ENCODE measurements at regions not wholly inside any gene's neighbourhood (a gene's known extent, or its start where the extent isn't known, plus 50 kb on each side); places are given as distances from the start of the nearest gene placed in this dataset.
A peak's percentile ranks its signal among the peaks of the same experiment; 100 is the strongest.
"Not testable (repeated sequence)": the region's sequence is repeated elsewhere in the genome, so short reads cannot be mapped to it uniquely, and the experiment has no call there.

DNA sequence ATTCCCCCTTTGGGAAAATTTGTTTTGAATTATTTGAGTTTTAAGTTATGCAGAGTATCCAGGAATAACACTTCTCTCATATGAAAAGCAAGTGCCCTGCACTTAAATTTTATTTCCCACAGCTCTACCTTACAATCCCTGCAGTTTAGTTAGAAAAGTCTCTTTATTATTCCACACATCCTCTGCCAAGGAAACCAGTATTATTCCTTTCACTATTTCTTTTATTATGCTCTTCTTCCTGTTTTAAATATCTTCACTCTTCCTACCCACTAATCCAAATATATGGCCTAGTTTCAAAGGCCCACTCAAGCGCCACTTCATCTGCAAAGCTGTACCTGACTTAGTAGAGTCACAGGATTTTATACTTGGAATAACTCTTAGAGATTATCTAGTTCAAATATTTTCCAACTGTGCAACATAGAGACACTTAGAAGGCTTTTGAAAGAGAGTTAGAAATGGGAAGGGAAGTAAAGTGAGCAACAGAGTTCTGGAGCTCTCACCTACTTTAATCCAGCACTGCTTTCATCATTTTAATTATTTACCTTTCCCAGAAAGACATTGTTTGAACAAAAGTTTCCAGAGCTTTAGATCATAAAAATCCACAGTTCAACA is 97.2 kb upstream of the LYPLAL1 start:
- no peaks in the 10 kb centered on the region for H3K36me3 Mint-ChIP-seq
- Histone ChIP-seq H2AFZ (ENCODE audit: insufficient read depth, low read depth, low read length, poor library complexity, severe bottlenecking) (no peak overlapping the region), H3K36me3 (replicated peaks in 1 of 2; ENCODE audit: control insufficient read depth in 1 of 2, insufficient read depth in 2 of 2, low read length in 2 of 2) (no peaks in the 10 kb centered on the region), H3K79me2 (ENCODE audit: insufficient read depth, low read length) (no peaks in the 10 kb centered on the region), H3K9ac (ENCODE audit: insufficient read depth, low read length, poor library complexity, severe bottlenecking) (no peak overlapping the region), H3K27me3 (ENCODE audit: control insufficient read depth in 2 of 2, insufficient read depth in 2 of 2, low read length in 2 of 2) (no peaks in the 10 kb centered on the region), H3K4me3 (replicated peaks in 1 of 3; ENCODE audit: low read depth in 2 of 3, low read length in 3 of 3) (no peak overlapping the region), H3K4me1 (ENCODE audit: control insufficient read depth in 1 of 2, insufficient read depth in 2 of 2, low read length in 2 of 2) (no peaks in the 10 kb centered on the region), H3K9me3 (replicated peaks in 1 of 2; ENCODE audit: control insufficient read depth in 1 of 2, insufficient read depth in 1 of 2, low read length in 2 of 2) (peaks cover 0 to 7% of the 10 kb centered on the region in 2 donors), H4K20me1 (ENCODE audit: insufficient read depth, low read length) (no peaks in the 10 kb centered on the region), H3K4me2 (replicated peaks; ENCODE audit: extremely low read depth, low read length, poor library complexity, severe bottlenecking) (no peak overlapping the region), H3K27ac (ENCODE audit: low read depth in 1 of 2, low read length in 2 of 2) (no peak overlapping the region)
- TF ChIP-seq, protein P1, sequence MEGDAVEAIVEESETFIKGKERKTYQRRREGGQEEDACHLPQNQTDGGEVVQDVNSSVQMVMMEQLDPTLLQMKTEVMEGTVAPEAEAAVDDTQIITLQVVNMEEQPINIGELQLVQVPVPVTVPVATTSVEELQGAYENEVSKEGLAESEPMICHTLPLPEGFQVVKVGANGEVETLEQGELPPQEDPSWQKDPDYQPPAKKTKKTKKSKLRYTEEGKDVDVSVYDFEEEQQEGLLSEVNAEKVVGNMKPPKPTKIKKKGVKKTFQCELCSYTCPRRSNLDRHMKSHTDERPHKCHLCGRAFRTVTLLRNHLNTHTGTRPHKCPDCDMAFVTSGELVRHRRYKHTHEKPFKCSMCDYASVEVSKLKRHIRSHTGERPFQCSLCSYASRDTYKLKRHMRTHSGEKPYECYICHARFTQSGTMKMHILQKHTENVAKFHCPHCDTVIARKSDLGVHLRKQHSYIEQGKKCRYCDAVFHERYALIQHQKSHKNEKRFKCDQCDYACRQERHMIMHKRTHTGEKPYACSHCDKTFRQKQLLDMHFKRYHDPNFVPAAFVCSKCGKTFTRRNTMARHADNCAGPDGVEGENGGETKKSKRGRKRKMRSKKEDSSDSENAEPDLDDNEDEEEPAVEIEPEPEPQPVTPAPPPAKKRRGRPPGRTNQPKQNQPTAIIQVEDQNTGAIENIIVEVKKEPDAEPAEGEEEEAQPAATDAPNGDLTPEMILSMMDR (IDR thresholded peaks at IDR 0.05), result no peak
- H3K27me3 Mint-ChIP-seq (ENCODE audit: low read depth in 3 of 3), result peaks cover 3 to 4% (median 3%) of the 10 kb centered on the region in 3 donors
- no peak for DNase-seq
- no peak overlapping the region for H3K4me3 Mint-ChIP-seq
- WGBS (ENCODE audit: insufficient coverage), result no CpG with 5 or more reads among the region's 1 CpG
- no peaks in the 10 kb centered on the region for H3K4me1 Mint-ChIP-seq
- peaks cover 0 to 10% (median 6%) of the 10 kb centered on the region in 7 donors for H3K9me3 Mint-ChIP-seq
- H3K27ac Mint-ChIP-seq, result peak overlapping the region in 1 of 7 donors; percentile 8
- intact Hi-C loops (cut with micrococcal nuclease), result no loop called here

DNA sequence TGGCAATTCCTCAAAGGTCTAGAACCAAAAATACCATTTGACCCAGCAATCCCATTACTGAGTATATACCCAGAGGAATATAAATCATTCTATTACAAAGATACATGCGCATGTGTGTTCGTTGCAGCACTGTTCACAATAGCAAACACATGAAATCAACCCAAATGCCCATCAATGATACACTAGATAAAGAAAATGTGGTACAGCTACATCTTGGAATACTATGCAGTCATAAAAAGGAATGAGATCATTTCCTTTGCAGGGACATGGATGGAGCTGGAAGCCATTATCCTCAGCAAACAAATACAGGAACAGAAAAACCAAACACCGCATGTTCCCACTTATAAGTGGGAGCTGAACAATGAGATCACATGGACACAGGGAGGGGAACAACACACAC is 95.9 kb upstream of the LYPLAL1 start:
- not testable (repeated sequence) for H3K36me3 Mint-ChIP-seq, H3K4me1 Mint-ChIP-seq

More for the DNA sequence above, 95.9 kb upstream of the LYPLAL1 start:
- H3K36me3 ChIP-seq (replicated peaks in 1 of 2; ENCODE audit: control insufficient read depth in 1 of 2, insufficient read depth in 2 of 2, low read length in 2 of 2); H3K9ac ChIP-seq (ENCODE audit: insufficient read depth, low read length, poor library complexity, severe bottlenecking); H3K9me3 ChIP-seq (replicated peaks in 1 of 2; ENCODE audit: control insufficient read depth in 1 of 2, insufficient read depth in 1 of 2, low read length in 2 of 2); H3K27ac ChIP-seq (ENCODE audit: low read depth in 1 of 2, low read length in 2 of 2); H3K9me3 Mint-ChIP-seq; H3K27me3 Mint-ChIP-seq (ENCODE audit: low read depth in 3 of 3); H3K79me2 ChIP-seq (ENCODE audit: insufficient read depth, low read length); H3K4me3 Mint-ChIP-seq; H4K20me1 ChIP-seq (ENCODE audit: insufficient read depth, low read length); H3K4me3 ChIP-seq (replicated peaks in 1 of 3; ENCODE audit: low read depth in 2 of 3, low read length in 3 of 3); H3K27me3 ChIP-seq (ENCODE audit: control insufficient read depth in 2 of 2, insufficient read depth in 2 of 2, low read length in 2 of 2); H3K4me2 ChIP-seq (replicated peaks; ENCODE audit: extremely low read depth, low read length, poor library complexity, severe bottlenecking); intact Hi-C loops (cut with micrococcal nuclease); DNase-seq; H3K4me1 ChIP-seq (ENCODE audit: control insufficient read depth in 1 of 2, insufficient read depth in 2 of 2, low read length in 2 of 2); H2AFZ ChIP-seq (ENCODE audit: insufficient read depth, low read depth, low read length, poor library complexity, severe bottlenecking): not testable (repeated sequence)
- no CpG with 5 or more reads among the region's 3 CpGs for WGBS (ENCODE audit: insufficient coverage)
- peak overlapping the region in 1 of 7 donors; percentile 36 for H3K27ac Mint-ChIP-seq
